ENCODE measurements at regions not wholly inside any gene's neighbourhood (a gene's known extent, or its start where the extent isn't known, plus 50 kb on each side); places are given as distances from the start of the nearest gene placed in this dataset.

DNA sequence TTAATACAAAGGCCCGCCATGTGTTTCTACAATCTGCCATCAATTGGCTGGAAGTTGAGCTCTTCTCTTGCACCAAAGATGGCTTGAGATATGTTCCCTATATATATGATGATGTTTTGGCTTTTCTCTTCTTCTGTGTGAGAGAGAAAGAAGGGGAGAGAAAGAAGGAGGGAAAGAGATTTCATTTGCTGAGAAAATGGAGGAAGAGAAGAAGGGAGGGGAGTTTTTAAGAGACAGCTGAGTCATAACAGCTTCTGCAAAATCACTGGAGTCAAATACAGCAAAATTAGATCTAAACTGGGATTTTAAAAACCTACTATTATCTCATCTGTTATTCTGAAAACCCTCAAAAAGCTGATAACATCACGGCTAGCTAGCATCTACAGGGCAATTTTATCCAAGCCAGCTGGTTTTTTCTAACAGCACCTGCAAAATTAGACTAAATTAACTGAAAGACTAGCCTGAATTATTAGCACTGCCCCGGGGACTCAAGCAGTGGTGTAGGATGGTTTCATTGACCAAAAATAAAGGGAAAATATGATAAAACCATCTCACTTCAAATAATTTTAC lies 647.6 kb upstream of the ACTRT1 start:
- TF ChIP-seq FOSL2 (IDR thresholded peaks at IDR 0.05) = no peak
- TF ChIP-seq FOSL2 (CRISPR knock-in tag; IDR thresholded peaks at IDR 0.05) = no peak
- no peak for TF ChIP-seq JUN (IDR thresholded peaks at IDR 0.05)
- TF ChIP-seq NFE2L2 (conservative IDR thresholded peaks at IDR 0.05; ENCODE audit: low read length) = no peak
- TF ChIP-seq CBX2 (IDR thresholded peaks at IDR 0.05; ENCODE audit: borderline replicate concordance, low read depth) = no peak
- TF ChIP-seq MYC (IDR thresholded peaks at IDR 0.05; ENCODE audit: borderline replicate concordance, low read length) = no peak
- TF ChIP-seq, protein P1, sequence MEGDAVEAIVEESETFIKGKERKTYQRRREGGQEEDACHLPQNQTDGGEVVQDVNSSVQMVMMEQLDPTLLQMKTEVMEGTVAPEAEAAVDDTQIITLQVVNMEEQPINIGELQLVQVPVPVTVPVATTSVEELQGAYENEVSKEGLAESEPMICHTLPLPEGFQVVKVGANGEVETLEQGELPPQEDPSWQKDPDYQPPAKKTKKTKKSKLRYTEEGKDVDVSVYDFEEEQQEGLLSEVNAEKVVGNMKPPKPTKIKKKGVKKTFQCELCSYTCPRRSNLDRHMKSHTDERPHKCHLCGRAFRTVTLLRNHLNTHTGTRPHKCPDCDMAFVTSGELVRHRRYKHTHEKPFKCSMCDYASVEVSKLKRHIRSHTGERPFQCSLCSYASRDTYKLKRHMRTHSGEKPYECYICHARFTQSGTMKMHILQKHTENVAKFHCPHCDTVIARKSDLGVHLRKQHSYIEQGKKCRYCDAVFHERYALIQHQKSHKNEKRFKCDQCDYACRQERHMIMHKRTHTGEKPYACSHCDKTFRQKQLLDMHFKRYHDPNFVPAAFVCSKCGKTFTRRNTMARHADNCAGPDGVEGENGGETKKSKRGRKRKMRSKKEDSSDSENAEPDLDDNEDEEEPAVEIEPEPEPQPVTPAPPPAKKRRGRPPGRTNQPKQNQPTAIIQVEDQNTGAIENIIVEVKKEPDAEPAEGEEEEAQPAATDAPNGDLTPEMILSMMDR (IDR thresholded peaks at IDR 0.05) = no peak
- no peak for TF ChIP-seq CBX8 (IDR thresholded peaks at IDR 0.05)
- TF ChIP-seq, protein P2, sequence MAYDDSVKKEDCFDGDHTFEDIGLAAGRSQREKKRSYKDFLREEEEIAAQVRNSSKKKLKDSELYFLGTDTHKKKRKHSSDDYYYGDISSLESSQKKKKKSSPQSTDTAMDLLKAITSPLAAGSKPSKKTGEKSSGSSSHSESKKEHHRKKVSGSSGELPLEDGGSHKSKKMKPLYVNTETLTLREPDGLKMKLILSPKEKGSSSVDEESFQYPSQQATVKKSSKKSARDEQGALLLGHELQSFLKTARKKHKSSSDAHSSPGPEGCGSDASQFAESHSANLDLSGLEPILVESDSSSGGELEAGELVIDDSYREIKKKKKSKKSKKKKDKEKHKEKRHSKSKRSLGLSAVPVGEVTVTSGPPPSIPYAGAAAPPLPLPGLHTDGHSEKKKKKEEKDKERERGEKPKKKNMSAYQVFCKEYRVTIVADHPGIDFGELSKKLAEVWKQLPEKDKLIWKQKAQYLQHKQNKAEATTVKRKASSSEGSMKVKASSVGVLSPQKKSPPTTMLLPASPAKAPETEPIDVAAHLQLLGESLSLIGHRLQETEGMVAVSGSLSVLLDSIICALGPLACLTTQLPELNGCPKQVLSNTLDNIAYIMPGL (CRISPR knock-in tag; IDR thresholded peaks at IDR 0.05; ENCODE audit: borderline replicate concordance) = no peak
- no peak for TF ChIP-seq HOXA7 (CRISPR knock-in tag; IDR thresholded peaks at IDR 0.05)
- no peak for TF ChIP-seq POLR2A (IDR thresholded peaks at IDR 0.05; ENCODE audit: low read length)
- TF ChIP-seq RFX5 (IDR thresholded peaks at IDR 0.05) = no peak

Measured in A549 (cell line).